IMR-90 (cell line): ENCODE measurements at regions not wholly inside any gene's neighbourhood (a gene's known extent, or its start where the extent isn't known, plus 50 kb on each side); places are given as distances from the start of the nearest gene placed in this dataset.
A peak's percentile ranks its signal among the peaks of the same experiment; 100 is the strongest.

Source experiments
- ATAC-seq: fragments of 200-7000 bp; cut with Tn5 transposase; 2 replicates; pipeline ENCODE4 v1.9.1; 2020; ENCODE audit warnings: low read depth, mild to moderate bottlenecking, moderate library complexity
- BruUV-seq: library from RNA; stranded (reverse); fragments of 400-500 nt; replicated peaks from 2 replicates; lab custom pipeline; 2021; lab: Mats Ljungman, UMichigan
- CTCF ChIA-PET: fragments of 300-600 bp; formaldehyde crosslinking; extraction: SDS; loops from one replicate; lab custom pipeline; 2021; ENCODE audit warnings: antibody characterized with exemption; lab: Yijun Ruan, JAX
- POLR2A ChIA-PET: fragments of 300-600 bp; sonication (Branson Sonifier 250); formaldehyde crosslinking; loops from one replicate; lab custom pipeline; 2022; ENCODE audit warnings: antibody characterized with exemption; ENCODE audit not compliant: unreplicated experiment; lab: Charles Lee
- DNase-seq: peaks from one replicate; pipeline ENCODE4 v3.0.0; 2013
- H2AFZ ChIP-seq: replicated peaks from 2 replicates; pipeline ENCODE3; 2013; ENCODE audit warnings: low read length, mild to moderate bottlenecking; ENCODE audit not compliant: poor library complexity
- H2AK5ac ChIP-seq: 2 replicates; pipeline ENCODE4 v1.6.1; 2013; ENCODE audit warnings: low read depth, low read length, inconsistent platforms
- H2AK9ac ChIP-seq: replicated peaks from 2 replicates; pipeline ENCODE3; 2013; ENCODE audit warnings: mild to moderate bottlenecking, low read depth, low read length, moderate library complexity; ENCODE audit not compliant: poor library complexity
- H2BK120ac ChIP-seq: 2 replicates; pipeline ENCODE4 v1.6.1; 2013; ENCODE audit warnings: low read depth, low read length, inconsistent platforms
- H2BK15ac ChIP-seq: 3 replicates; pipeline ENCODE4 v1.6.1; 2013; ENCODE audit warnings: low read depth, low read length, inconsistent platforms
- H2BK20ac ChIP-seq: 2 replicates; pipeline ENCODE4 v1.6.1; 2013; ENCODE audit warnings: low read depth, mild to moderate bottlenecking, inconsistent platforms, low read length, moderate library complexity
- H2BK5ac ChIP-seq: 2 replicates; pipeline ENCODE4 v1.6.1; 2013; ENCODE audit warnings: mild to moderate bottlenecking, low read depth, low read length, inconsistent platforms; ENCODE audit not compliant: poor library complexity, severe bottlenecking
- H3K14ac ChIP-seq: replicated peaks from 2 replicates; pipeline ENCODE4 v1.6.1; 2013; ENCODE audit warnings: low read depth, low read length, inconsistent platforms
- H3K18ac ChIP-seq: 2 replicates; pipeline ENCODE4 v1.6.1; 2013; ENCODE audit warnings: low read depth, low read length, control low read depth
- H3K23ac ChIP-seq: 2 replicates; pipeline ENCODE4 v1.6.1; 2013; ENCODE audit warnings: low read depth, low read length, inconsistent platforms
- H3K27ac ChIP-seq: 2 replicates; pipeline ENCODE4 v1.5.1; 2013; ENCODE audit warnings: mild to moderate bottlenecking, control low read depth, low read length; ENCODE audit not compliant: insufficient read depth
- H3K27me3 ChIP-seq: 2 replicates; pipeline ENCODE4 v1.6.1; 2013; ENCODE audit warnings: low read length; ENCODE audit not compliant: control insufficient read depth, insufficient read depth
- H3K36me3 ChIP-seq: 2 replicates; pipeline ENCODE4 v1.6.1; 2013; ENCODE audit warnings: low read length, mixed read lengths; ENCODE audit not compliant: control insufficient read depth, insufficient read depth
- H3K4ac ChIP-seq: 2 replicates; pipeline ENCODE4 v1.6.1; 2013; ENCODE audit warnings: low read depth, low read length, inconsistent platforms
- H3K4me1 ChIP-seq: 2 replicates; pipeline ENCODE4 v1.6.1; 2013; ENCODE audit warnings: low read length, mixed read lengths; ENCODE audit not compliant: control insufficient read depth, insufficient read depth
- H3K4me2 ChIP-seq: 2 replicates; pipeline ENCODE4 v1.6.1; 2013; ENCODE audit warnings: low read depth, mild to moderate bottlenecking, control low read depth, low read length, moderate library complexity
- H3K4me3 ChIP-seq: 2 replicates; pipeline ENCODE4 v1.5.1; 2013; ENCODE audit warnings: low read depth, mild to moderate bottlenecking, control low read depth, low read length, moderate library complexity; ENCODE audit not compliant: insufficient read depth
- H3K56ac ChIP-seq: 2 replicates; pipeline ENCODE4 v1.6.1; 2013; ENCODE audit warnings: low read length, inconsistent platforms; ENCODE audit not compliant: insufficient read depth; ENCODE audit errors: extremely low read depth
- H3K79me1 ChIP-seq, 2 experiments: 2 replicates each; pipeline ENCODE4 v1.6.1; 2013; ENCODE audit warnings: low read length in 2 of 2, inconsistent platforms in 1 of 2, low read depth in 1 of 2
- H3K9ac ChIP-seq: 2 replicates; pipeline ENCODE4 v1.6.1; 2013; ENCODE audit warnings: low read depth, low read length, control low read depth
- H3K9me1 ChIP-seq: 2 replicates; pipeline ENCODE4 v1.6.1; 2013; ENCODE audit warnings: low read length, inconsistent platforms; ENCODE audit not compliant: insufficient read depth
- H3K9me3 ChIP-seq: 2 replicates; pipeline ENCODE4 v1.6.1; 2013; ENCODE audit warnings: low read length; ENCODE audit not compliant: control insufficient read depth, insufficient read depth
- H4K20me1 ChIP-seq: 2 replicates; pipeline ENCODE4 v1.6.1; 2013; ENCODE audit warnings: low read length, inconsistent platforms; ENCODE audit not compliant: insufficient read depth
- H4K5ac ChIP-seq: 2 replicates; pipeline ENCODE4 v1.6.1; 2013; ENCODE audit warnings: mild to moderate bottlenecking, low read depth, low read length, control low read depth
- H4K8ac ChIP-seq, 2 experiments: 2 replicates each; pipeline ENCODE4 v1.6.1; 2013; ENCODE audit warnings: low read depth in 2 of 2, low read length in 2 of 2, control low read depth in 1 of 2, inconsistent platforms in 1 of 2
- H4K91ac ChIP-seq: 2 replicates; pipeline ENCODE4 v1.6.1; 2013; ENCODE audit warnings: low read depth, low read length, inconsistent platforms; ENCODE audit not compliant: insufficient read depth
- BHLHE40 ChIP-seq: fragments of 150-350 bp; IDR thresholded peaks from 2 replicates; pipeline ENCODE4 v1.6.1; 2016; ENCODE audit warnings: mild to moderate bottlenecking, low read depth, low read length
- CEBPB ChIP-seq: IDR thresholded peaks from 2 replicates; pipeline ENCODE4 v1.6.1; 2012; ENCODE audit warnings: low read depth, low read length, improper control_type of control experiment
- MAFK ChIP-seq: IDR thresholded peaks from 2 replicates; pipeline ENCODE4 v1.6.1; 2012; ENCODE audit warnings: low read depth, low read length, improper control_type of control experiment
- POLR2A ChIP-seq: IDR thresholded peaks from 2 replicates; pipeline ENCODE4 v1.6.1; 2012; ENCODE audit warnings: mild to moderate bottlenecking, low read depth, low read length
- RAD21 ChIP-seq: IDR thresholded peaks from 2 replicates; pipeline ENCODE4 v1.6.1; 2012; ENCODE audit warnings: low read length, improper control_type of control experiment
- WGBS, 2 experiments: methylation state at CpG; one replicate each; pipeline versions ENCODE4 v1.1.5 to v1.1.7; 2013; ENCODE audit warnings: missing lambda C conversion rate in 2 of 2; ENCODE audit not compliant: insufficient read length in 1 of 2; ENCODE audit errors: extremely low coverage in 2 of 2; 5-methylcytosine and 5-hydroxymethylcytosine counted together
- dilution Hi-C: fragments of 300-500 bp; cut with HindIII; formaldehyde crosslinking; loops from one replicate; pipeline ENCODE4 v1.14.3; 2018; ENCODE audit warnings: low sequenced_read_pairs; ENCODE audit not compliant: unreplicated experiment
- in situ Hi-C: fragments of 300-500 bp; cut with MboI; formaldehyde crosslinking; loops from 3 replicates; pipeline ENCODE4 v1.14.3; 2019; ENCODE audit warnings: low sequenced_read_pairs, inconsistent platforms, mixed read lengths
- intact Hi-C: fragments of 100-400 bp; cut with micrococcal nuclease; formaldehyde crosslinking; loops from 2 replicates; pipeline ENCODE4 v1.10.0; 2022
- TF ChIP-seq, protein P1 (sequence below): fragments of 150-350 bp; IDR thresholded peaks from 2 replicates; pipeline ENCODE4 v1.6.1; 2016; ENCODE audit warnings: low read depth, mild to moderate bottlenecking, low read length, moderate library complexity, borderline replicate concordance

DNA sequence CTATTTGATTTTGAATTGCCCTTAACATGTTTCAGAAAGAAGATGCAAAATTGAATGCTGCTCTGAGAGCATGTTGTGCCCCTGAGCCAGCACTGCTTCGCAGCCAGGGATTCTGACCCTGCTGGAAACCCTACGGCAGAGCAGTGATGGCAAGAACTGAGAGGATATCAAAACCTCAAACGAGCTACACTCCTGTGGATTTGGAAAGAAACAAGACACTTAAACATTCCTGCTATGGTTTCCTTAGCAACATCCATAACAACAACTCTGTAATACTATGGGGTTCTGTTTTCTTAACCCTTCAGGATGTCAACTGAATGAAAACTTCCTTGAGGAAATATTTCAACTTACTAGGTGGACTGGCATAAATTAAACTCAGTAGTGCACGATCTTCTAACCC is 649.1 kb downstream of the NYAP2 start:
- TF ChIP-seq MAFK (no peak), BHLHE40 (no peak), RAD21 (0 out of 2 replicates have a peak, but pooled peaks have one; percentile 10), POLR2A (no peak), CEBPB (peak; percentile 18; the same call in 1 of the 2 replicates)
- TF ChIP-seq, protein P1, sequence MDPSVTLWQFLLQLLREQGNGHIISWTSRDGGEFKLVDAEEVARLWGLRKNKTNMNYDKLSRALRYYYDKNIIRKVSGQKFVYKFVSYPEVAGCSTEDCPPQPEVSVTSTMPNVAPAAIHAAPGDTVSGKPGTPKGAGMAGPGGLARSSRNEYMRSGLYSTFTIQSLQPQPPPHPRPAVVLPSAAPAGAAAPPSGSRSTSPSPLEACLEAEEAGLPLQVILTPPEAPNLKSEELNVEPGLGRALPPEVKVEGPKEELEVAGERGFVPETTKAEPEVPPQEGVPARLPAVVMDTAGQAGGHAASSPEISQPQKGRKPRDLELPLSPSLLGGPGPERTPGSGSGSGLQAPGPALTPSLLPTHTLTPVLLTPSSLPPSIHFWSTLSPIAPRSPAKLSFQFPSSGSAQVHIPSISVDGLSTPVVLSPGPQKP: no peak
- Histone ChIP-seq H4K8ac (0 out of 4 replicates have a peak overlapping the region, but pooled peaks of 1 of the 2 experiments have one; percentile 14), H3K56ac (no peak overlapping the region), H2AFZ (peak overlapping the region; percentile 25), H2BK15ac (peak overlapping the region; percentile 77; the same call in 1 of the 3 replicates), H2BK20ac (peak overlapping the region; percentile 17; the same call in 1 of the 2 replicates), H4K91ac (no peak overlapping the region), H2BK5ac (peak overlapping the region; percentile 40), H4K5ac (no peak overlapping the region), H3K4me2 (peak overlapping the region; percentile 24), H3K4me3 (no peak overlapping the region), H2BK120ac (peak overlapping the region; percentile 20; the same call in 1 of the 2 replicates), H2AK9ac (no peak overlapping the region), H3K27ac (no peak overlapping the region), H2AK5ac (peak overlapping the region; percentile 46; the same call in 1 of the 2 replicates), H3K9me1 (no peaks in the 10 kb centered on the region), H3K18ac (peak overlapping the region; percentile 70; the same call in 1 of the 2 replicates), H4K20me1 (no peaks in the 10 kb centered on the region), H3K9me3 (no peaks in the 10 kb centered on the region), H3K79me1 (no peaks in the 10 kb centered on the region), H3K27me3 (no peaks in the 10 kb centered on the region), H3K23ac (no peak overlapping the region), H3K36me3 (no peaks in the 10 kb centered on the region), H3K14ac (peak overlapping the region; percentile 12; the same call in 1 of the 2 replicates), H3K9ac (no peak overlapping the region), H3K4ac (peak overlapping the region; percentile 14; the same call in 1 of the 2 replicates), H3K4me1 (peaks cover 2% of the 10 kb centered on the region)
- BruUV-seq: no TSS peak
- no CpG with 5 or more reads among the region's 4 CpGs for WGBS, 2 experiments
- POLR2A ChIA-PET: no interaction called here
- intact Hi-C loops (no loop called here), in situ Hi-C loops (no loop called here), dilution Hi-C loops (no loop called here)
- ATAC-seq: peak; percentile 90
- DNase-seq: peak; percentile 91
- CTCF ChIA-PET: interaction anchor here (0.6 kb wide), 2 partner anchors 809 to 1403 kb away, joined by 3 read pairs; no protein-coding TSS in a partner anchor
